CD4-positive, alpha-beta T cell treated with Interleukin-21 for 1 hour (primary cell): ENCODE measurements at regions not wholly inside any gene's neighbourhood (a gene's known extent, or its start where the extent isn't known, plus 50 kb on each side); places are given as distances from the start of the nearest gene placed in this dataset.

Source experiments
- DNase-seq: peaks from one replicate; pipeline ENCODE4 v3.0.0-alpha.2; 2020

DNA sequence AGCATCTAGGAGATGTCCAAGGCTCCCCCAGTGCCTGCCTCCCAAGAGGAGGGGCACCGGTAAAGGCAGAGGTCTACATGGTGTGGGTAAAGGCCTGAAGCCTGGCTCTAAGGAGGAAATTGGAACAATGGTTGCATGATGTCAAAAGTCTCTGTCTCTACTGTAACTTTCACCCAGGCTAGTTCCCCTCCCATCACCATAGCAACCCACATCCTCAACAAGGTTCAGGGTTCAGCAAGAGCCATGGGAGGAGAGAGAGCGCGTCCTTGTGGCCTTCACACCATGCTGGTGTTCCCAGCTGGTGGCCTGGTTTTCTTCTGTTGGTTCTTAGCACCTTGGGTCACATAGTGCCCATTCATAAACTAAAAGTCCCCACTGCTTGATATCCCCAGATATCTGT lies 196.7 kb upstream of the CDH5 start:
- no peak for DNase-seq

- DNase-seq = no peak
These were observed 197.7 kb upstream of the CDH5 start for GRCh38 chr16:66168777-66169176.

GRCh38 chr16:66167564-66168291 lies 198.8 kb upstream of the CDH5 start:
- DNase-seq = no peak

GRCh38 chr16:66166490-66166889 lies 200.0 kb upstream of the CDH5 start:
- DNase-seq = no peak

GRCh38 chr16:66165879-66166278 lies 200.6 kb upstream of the CDH5 start:
- DNase-seq = no peak

DNA sequence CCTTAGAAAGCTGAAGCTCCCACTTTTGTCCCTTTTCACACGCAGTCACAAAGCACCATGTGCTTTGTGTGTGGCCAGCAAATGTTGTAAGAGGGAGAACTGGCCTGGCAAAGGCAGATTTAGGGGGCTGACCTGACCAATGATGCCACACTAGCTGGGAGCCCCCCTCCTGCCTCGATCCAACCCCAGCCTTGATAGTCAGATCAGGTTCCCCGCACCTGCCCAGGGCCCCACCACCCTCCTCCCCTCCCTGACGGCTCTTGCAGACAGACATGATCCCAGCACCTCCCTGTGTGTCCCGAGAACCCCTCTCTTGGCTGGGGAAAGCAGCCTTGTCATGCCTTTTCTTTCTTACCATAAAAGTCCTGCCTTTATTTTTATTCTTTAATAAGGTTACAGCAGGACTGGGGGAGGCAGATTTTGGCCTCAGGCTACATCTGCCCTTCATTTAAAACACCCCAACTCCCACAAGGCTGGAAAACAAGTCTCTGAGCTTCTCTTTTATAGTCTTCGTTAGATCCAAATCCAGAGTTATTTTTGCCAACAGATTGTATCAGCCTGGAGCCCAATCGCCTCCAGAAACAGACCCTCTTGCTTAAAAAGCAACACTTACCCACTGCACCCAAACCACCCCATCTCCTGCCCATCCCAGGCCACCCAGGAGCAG lies 201.8 kb upstream of the CDH5 start:
- DNase-seq = no peak

GRCh38 chr16:66162821-66163220 lies 203.7 kb upstream of the CDH5 start:
- no peak for DNase-seq

DNA sequence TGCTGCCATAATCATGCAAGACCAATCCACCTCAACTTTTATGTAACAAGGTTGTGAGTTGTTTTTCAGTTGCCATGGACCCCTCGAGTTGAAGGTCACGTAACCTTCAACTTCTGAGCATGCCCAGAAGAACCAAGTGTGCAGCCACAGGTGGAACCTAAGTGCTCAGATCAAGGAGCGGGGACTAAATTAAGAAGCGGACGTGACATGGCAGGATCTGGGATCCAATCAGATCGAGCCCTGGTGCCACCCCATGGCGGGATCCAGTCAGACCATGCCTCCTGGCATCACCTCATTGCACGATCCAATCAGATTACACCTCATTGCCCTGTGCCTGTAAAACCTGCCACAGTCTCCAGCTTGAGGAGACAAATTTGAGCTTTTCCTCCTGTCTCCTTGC lies 204.5 kb upstream of the CDH5 start:
- no peak for DNase-seq

DNA sequence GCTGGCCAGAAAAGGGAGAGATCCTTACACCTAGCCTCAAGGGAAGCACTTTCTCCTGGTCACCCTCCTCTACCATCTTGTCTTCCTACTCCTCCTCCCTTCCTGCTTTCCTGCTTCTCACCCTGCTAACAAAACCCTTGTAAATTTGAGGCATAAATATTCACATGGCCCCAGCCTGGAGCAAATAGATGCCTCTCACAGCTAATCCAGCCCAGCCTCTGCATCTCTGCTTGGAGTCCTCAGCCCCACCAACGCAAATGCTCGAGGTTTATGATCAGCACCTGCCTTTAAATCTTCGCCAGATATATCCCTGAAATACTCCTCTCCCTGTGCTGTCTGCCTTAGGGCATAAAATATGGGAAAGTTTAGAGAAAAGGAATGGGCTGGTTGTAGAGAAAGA lies 205.2 kb upstream of the CDH5 start:
- no peak for DNase-seq

DNA sequence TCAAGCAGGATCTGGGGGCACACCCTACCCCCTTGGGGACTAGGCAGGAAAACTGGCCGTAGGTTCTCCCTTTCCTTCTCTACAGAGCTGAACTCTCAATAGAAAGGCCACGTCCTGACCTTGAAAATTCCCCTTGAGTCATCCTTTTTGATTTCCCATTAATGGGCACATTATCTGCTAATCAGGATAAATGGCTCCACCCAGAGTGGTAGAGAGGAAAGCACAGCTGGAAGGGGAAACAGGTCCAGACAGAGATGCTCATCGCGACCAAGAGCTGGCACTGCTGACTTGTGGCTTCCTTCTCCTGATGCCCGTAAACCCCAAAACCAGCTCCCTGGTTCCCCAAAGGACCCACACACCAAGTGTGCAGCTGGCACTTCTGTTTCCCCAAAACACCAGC lies 206.5 kb upstream of the CDH5 start:
- no peak for DNase-seq

GRCh38 chr16:66156538-66156937 lies 210.0 kb upstream of the CDH5 start:
- DNase-seq = no peak

GRCh38 chr16:66155933-66156332 lies 210.6 kb upstream of the CDH5 start:
- no peak for DNase-seq

DNA sequence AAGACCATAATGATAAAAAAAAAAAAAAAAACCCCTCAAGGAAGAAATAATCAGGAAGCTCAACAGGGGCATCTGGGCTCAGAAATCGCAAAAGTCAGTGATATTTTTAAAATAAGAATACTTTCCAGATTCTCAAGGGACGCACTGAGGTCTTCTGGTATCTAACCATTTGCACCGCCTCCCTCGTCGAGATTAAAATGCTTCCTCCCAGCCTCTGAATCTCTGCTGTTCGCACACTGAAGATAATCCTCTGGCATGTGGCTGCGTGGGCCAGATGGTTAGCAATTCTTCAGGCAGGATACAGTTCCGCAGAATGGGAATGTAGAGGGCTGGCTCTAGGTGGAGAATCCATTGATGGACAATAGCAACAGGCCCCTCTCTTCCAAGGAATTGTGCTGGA lies 211.7 kb upstream of the CDH5 start:
- no peak for DNase-seq

GRCh38 chr16:66152823-66153393 lies 213.6 kb upstream of the CDH5 start:
- DNase-seq = no peak

DNA sequence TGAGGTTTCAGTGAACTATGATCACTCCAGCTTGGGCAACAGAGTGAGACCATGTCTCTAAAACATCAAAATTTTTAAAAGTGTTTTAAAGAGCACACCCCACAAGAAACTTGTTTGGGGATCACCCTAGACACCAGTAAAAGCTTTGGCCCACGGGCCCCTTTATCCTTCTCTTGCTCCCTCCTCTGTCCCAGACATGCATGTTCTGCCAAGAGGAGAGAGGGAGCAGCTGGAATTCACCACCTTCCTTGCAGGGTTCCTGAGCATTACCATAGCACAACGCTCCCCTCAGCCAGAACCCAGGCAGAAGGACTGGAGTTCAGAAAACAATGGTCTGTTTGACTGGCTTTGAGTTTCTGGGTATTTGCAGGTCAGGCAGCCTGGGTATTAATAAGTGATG lies 214.3 kb upstream of the CDH5 start:
- DNase-seq = no peak

DNA sequence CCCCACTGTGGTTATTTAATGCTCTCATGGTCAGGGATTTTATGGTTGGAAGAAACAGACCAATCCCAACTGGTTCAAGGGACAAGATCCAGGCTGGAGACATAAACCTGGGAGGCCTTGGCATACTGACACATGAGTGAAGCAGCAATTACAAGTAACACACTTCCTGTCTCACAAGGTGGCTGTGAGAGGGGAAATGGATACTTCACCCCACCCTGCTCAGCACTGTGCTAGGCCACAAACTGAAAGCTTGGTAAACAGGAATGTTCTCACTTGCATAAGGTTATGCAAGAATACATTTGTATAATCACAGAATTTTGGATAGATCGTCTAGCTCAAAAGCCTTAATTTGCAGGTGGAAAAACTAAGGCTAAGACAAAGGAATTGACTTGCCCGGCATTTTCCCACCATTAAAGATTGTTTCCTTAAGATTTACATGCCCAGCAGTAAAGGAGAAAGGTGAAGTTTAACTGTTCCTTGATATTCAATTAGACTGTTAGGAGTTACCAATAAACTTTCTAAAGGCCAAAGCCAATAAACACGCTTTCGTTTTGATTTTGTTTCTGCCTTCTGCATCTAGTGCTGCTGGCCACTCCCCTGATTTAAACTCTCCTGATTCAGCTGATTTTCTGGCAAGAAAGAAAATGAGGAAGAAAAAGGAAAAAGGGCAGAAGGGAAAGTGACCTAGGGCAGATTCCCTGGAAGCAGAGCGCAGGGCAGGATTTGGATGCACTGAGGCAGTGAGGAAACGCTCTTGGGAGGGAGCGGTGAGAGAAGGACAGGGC lies 215.6 kb upstream of the CDH5 start:
- peak; percentile 10 for DNase-seq

DNA sequence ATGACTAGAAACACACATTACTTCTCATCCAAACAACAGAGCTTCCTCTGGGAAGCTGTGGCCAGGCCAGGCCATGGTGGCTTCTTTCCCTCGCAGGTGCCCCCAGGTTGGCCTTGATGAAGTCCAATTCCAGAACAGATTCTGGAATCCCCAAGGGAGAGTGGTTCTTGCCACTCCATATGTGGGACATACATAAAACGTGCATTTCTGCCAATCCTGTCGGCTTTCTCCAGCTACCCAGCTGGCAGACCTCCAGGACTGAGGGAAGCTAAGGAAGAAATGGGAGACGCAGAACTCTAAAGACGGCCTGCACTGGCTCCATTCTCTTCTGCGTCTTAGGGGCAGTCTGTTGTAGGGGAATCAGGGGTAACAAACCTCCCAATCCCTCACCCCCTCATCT lies 219.2 kb upstream of the CDH5 start:
- DNase-seq = no peak

- no peak for DNase-seq
These were observed 219.7 kb upstream of the CDH5 start for GRCh38 chr16:66146798-66147197.

DNA sequence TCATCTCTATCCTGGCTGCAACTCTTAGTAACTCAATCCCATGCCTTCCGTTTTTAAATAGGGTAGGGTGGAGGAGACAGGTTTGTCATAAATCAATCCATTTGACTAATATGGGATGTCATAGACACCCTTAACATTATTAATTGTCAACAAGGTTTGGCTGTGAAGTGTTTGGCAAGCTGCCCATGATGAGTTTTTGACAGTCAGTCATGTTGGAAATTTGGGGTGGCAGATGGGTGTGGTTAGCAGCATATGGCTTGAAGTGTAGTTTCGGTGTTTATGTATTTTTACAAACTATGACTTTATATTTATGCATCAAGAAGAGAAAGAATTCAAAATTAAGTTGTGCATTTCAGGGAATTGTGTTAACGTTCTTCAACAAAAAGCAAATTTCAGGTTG lies 221.8 kb upstream of the CDH5 start:
- DNase-seq = no peak

GRCh38 chr16:66143415-66143814 lies 223.1 kb upstream of the CDH5 start:
- no peak for DNase-seq

DNA sequence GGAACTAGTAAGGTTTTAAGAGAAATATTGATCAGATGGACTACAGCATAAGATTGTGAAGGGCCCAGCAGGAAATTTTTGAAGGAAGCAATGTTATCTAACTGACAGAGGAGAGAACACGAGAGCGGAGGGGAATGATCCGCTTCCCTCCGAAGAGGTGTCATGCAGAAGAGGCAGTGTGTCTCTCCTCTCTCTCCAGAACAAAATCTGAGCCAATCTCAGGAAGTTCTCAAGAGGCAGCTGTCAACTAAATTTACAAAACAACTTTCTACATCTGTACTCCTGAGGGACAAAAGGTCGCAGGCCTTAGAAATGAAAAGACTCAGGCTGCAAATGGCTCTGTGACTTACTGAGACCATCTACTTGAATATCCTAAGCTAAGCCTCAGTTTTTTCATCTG lies 224.6 kb upstream of the CDH5 start:
- no peak for DNase-seq

DNA sequence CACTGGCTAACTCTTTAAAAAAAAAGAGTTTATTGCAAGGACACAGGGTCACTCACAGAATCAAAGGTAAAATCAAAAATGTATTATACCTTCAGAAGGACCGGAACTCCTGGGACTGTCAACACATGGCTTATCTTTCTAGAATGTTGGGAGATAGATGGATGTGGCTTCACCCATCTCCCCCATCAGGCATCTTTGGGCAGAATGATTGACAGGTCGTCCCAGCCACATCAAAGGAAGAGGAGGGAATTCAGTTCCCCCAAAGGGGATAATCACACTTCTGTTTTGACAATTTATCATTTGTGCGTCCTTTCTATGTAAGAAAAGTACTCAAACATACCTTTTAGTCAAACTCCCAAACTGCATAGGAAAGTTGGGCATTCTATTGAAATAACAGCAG lies 228.6 kb upstream of the CDH5 start:
- DNase-seq = no peak

DNA sequence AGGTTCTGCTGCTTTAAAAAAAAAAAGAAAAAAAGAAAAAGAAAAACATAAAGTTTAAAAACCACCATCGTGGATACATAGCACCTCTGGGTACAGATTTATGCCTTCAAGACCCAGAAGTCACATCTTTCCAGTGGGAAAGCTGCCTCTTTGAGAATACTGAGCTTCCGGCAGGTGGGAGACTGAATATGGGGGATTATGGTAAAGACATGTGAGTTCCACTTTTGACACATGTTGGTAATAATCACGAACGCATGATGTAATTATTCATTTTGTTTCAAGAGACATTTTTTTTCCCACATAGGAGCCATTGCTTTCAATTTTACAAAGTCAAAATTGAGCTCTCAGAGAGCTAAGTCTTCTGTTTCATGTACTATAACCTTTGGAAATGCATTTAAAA lies 229.7 kb upstream of the CDH5 start:
- no peak for DNase-seq

DNA sequence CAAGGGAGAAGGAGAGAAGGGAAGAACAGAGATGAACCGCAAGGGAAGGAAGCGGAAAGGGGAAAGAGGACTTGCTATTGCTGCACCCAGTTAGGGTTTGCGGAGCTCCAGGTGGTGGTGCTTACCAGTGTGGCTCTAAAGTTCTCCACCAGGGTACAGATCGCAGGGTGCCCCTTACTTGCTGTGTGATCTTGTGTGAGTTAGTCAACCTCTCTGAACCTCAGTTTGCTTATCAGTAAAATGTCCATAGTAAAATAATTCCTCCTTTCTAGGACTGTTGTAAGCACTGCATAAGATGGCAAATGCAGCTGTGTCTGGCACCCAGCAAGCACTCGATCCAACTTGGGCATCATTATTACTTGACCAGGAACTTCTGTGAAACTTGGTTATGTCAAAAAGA lies 230.7 kb upstream of the CDH5 start:
- DNase-seq = no peak
